GM13976 (cell line): ENCODE measurements at regions not wholly inside any gene's neighbourhood (a gene's known extent, or its start where the extent isn't known, plus 50 kb on each side); places are given as distances from the start of the nearest gene placed in this dataset.

ENCODE experiments used
- DNase-seq: peaks from one replicate; pipeline ENCODE4 v3.0.0; 2012; ENCODE audit warnings: low spot score
- CTCF ChIP-seq: IDR thresholded peaks from 2 replicates; pipeline ENCODE4 v1.5.1; 2012; ENCODE audit warnings: borderline replicate concordance, mild to moderate bottlenecking; ENCODE audit not compliant: insufficient read depth; ENCODE audit errors: extremely low read depth, missing control alignments, control extremely low read depth
- in situ Hi-C: fragments of 300-500 bp; cut with MboI; formaldehyde crosslinking; loops from one replicate; pipeline ENCODE4 v1.12.0; 2022; ENCODE audit warnings: low sequenced_read_pairs, mixed read lengths, inconsistent platforms; ENCODE audit not compliant: unreplicated experiment

- in situ Hi-C loops, result no loop called here
- DNase-seq, result no peak
- no peak for TF ChIP-seq CTCF
Observed at GRCh38 chr2:18795906-18796305, 206.5 kb upstream of the NT5C1B start.

- DNase-seq, result no peak
- in situ Hi-C loops, result no loop called here
- no peak for TF ChIP-seq CTCF
Observed at GRCh38 chr2:18792684-18793083, 203.3 kb upstream of the NT5C1B start.

- TF ChIP-seq CTCF, result no peak
- DNase-seq, result no peak
- in situ Hi-C loops, result no loop called here
Observed at GRCh38 chr2:18792226-18792629, 202.9 kb upstream of the NT5C1B start.

- no peak for DNase-seq
- in situ Hi-C loops, result no loop called here
- TF ChIP-seq CTCF, result no peak
Observed at GRCh38 chr2:18791172-18791797, 201.9 kb upstream of the NT5C1B start.

- no peak for TF ChIP-seq CTCF
- in situ Hi-C loops, result no loop called here
- no peak for DNase-seq
Observed at GRCh38 chr2:18790509-18791171, 201.3 kb upstream of the NT5C1B start.

- in situ Hi-C loops, result no loop called here
- no peak for TF ChIP-seq CTCF
- DNase-seq, result no peak
Observed at GRCh38 chr2:18788592-18788991, 199.2 kb upstream of the NT5C1B start.
